HG02588 (cell line): ENCODE measurements at regions not wholly inside any gene's neighbourhood (a gene's known extent, or its start where the extent isn't known, plus 50 kb on each side); places are given as distances from the start of the nearest gene placed in this dataset.

Experiments
- ATAC-seq: cut with Tn5 transposase; IDR thresholded peaks from one replicate; pipeline ENCODE4 v1.9.1; 2021; ENCODE audit warnings: mild to moderate bottlenecking, moderate library complexity; ENCODE audit not compliant: unreplicated experiment

DNA sequence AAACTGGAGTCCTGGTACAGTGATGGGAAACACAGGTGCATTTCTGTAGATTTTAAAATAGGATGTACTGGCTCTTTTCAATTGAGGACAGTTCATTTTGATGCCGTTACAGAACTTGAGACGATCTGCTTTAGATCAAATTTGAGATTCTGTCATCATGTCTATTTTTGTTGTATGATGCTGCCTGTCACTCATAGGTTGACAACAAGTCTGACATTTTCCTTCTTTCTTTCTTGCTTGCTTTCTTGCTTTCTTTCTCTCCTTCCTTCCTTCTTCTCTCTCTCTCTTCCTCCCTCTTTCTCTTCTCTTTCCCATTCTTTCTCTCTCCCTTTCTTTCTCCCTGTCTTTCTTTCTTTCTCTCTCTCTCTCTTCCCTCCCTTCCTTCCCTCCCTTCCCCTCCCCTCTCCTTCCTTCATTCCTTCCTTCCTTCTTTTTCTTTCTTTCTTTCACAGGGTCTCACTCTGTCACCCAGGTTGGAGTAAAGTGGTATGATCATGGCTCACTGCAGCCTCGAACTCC, 152.6 kb upstream of the SGK1 start:
- ATAC-seq, result no peak

GRCh38 chr6:134469702-134470456, 152.0 kb upstream of the SGK1 start:
- no peak for ATAC-seq

- ATAC-seq, result no peak
These were observed 150.7 kb upstream of the SGK1 start for GRCh38 chr6:134468633-134469032.

DNA sequence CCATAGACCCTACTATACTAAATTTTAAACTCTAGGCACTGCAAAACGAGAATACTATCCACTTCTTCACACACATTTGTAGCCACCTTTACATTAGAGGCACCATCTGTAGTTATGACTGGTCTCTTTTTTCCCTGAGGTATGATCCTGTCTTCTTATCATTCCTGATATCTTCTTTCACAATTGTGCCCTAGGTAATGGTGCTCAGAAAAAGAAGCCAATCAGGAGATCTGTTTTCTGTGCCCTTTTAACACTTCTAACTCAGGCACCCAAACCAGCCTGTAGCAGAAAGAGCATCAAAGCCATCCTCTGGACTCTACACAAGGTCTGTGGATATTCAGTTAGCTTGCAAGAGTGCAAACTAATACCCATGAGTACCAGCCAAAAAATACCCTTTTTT, 149.7 kb upstream of the SGK1 start:
- no peak for ATAC-seq

- no peak for ATAC-seq
These were observed 149.0 kb upstream of the SGK1 start for GRCh38 chr6:134466771-134467525.

GRCh38 chr6:134464690-134465411, 146.9 kb upstream of the SGK1 start:
- ATAC-seq, result no peak

DNA sequence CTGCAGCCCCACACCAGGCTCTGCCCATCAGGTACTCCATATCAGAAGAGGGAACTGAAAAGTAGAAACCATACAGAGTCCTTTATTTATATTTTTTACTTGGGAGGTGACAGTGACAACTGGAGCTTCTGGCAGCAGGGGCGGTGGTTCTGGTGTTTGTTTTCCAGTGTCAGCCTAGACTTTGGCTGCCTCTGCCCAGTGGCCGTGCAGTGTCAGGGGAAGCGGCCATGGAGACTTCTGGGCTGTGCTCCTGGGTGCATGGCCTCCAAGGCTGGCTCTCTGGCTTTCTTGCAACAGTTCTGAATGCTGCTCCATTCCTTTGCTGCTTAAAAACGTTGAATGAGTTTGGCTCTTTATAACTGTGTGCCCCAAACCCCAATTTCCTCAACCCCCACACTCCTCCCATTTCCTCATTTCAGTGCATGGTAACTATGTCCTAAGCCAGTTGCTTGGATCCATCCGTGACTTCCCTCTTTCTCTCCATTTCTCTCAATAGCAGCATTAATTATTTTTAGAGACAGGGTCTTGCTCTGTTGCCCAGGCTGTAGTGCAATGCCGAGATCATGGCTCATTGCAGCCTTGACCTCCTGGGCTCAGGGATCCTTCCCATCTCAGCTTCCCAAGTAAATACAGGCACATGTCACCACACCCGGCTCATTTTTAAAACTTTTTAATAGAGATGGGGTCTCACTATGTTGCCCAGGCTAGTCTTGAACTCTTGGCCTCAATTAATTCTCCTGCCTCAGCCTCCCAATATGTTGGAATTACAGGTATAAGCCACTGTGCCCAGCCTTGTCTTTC, 141.1 kb upstream of the SGK1 start:
- no peak for ATAC-seq

DNA sequence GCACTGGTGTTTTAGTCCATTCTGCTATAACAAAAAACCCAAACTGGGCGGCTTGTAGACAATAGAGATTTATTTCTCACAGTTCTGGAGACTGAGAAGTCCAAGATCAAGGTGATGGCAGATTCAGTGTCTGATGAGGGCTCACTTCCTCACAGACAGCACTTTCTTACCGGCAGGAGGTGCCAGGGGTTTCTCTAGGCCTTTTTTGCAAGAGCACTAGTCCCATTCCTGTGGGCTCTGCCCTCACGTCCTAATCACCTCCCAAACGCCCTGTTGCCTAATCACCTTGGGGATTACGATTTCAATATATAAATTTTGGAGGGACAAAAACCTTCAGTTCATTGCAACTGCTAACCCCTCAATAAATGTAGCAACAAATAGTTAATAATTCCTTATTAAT, 140.0 kb upstream of the SGK1 start:
- ATAC-seq, result no peak

DNA sequence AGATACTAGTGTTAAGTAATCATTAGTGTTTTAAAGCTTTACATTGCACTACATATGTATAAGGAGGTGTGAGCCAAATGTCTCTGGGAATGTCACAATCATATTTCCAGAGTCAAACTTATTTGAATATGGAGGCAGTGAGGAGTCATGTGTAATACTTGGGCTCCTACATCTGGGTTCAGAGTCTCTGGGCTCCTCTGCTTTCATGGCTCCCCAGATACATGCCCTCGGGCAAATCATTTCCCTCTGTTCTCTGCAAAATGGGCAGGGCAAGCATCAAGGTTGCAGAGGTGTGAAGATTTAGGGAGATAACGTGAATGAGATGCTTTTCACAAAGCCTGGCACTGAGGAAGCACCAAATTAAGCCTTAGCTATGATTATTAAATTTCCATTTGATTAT, 138.3 kb upstream of the SGK1 start:
- ATAC-seq, result no peak

DNA sequence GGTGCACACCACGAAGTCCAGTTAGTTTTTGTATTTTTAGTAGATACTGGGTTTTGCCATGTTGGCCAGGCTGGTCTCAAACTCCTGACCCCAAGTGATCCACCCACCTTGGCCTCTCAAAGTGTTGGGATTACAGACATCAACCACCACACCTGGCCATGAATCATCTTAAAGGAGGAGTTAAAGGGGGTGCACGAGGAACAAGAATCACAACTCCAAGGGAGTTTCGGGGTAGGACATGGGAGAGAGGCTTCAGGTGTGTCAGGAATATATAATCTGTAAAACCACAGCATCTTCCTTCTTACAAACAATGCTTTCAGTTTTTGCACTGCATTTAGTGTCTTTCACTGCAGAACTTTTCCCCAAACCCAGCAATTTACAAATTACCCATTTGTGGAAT, 137.4 kb upstream of the SGK1 start:
- no peak for ATAC-seq

DNA sequence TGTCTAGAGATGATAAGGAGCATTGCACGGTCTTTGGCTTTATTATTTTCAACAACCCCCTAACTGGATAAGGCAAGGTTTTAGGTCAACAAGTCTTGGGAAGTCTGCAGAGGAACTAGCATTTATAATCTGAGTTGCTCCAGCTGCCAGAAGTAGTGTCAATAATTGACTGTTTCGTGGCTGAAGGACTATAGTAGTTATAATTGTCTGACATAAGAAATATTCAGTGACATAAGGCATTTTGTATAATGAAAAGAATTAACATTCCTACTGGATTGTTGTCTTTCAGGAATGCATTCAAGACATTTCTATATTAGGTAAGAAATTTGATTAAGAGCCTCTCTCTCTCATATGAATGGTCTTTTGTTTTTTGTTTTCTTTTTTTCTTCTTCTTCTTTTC, 136.9 kb upstream of the SGK1 start:
- ATAC-seq, result no peak

DNA sequence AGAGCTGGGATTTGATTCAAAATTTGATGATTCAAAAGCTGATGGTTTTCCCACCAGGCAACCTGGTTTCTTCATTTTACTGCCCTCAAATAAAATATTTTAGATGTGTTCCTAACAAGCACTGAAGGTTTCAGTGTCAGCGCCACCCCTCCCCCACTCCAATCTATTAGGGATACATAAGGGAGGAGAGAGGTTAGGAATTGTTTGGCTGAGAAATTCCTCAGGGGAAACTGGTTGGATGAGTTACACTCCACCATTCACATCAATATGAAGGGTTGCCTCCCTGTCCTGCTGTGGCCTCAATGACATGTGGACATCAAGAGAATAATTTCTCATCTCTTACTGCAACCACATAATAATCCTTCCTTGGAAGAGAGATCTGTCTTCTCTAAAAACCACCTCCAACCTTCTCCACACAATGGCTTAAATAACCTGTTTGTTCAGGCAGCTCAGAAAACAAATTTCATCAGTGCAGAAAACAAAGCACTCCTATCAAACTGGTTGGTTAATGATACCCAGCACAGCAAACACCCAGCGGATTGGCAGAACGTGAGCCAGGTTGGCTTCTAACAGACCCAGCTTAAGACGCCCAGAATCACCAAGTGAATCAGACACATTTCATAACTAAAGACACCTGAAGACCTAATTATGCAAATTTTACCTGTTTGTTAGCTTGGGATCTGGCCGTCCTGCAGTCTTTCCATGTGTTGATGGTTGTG, 136.0 kb upstream of the SGK1 start:
- no peak for ATAC-seq

DNA sequence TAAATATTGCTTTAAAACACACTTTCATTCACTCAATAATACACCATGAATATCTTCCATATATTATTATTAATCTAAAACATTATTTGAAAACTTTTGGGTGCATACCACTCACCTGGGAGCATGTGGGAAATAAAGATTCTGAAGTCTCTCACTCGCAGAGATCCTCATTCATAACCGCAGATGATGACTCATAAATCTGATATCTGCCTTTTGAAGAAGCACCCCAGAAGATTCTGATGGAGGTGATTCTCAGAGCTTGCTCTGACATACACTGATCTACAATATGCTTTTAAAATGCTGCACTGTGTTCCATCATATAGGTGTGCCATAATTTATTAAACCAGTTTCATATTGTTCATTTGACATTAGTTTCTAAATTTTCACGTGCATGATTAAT, 135.0 kb upstream of the SGK1 start:
- ATAC-seq, result no peak

DNA sequence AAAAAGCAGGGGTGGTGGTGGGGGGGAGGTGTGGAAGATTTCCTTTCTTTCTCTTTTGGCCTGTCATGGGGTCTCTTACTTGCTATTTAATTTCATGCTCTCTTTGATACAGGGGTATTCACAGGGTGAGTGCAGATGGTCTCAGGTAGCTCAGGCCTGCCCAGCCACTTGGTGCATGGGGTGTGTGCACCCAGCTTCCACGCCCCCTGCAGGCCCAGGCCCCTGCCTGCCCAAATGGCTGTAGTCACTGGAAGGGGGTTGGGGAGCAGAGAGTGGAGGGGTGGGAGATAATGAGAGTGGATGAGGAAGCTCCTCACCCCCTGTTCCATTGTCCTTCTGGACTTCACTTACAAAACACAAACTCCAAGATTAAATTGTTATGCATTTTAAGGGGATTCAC, 133.6 kb upstream of the SGK1 start:
- ATAC-seq, result no peak

DNA sequence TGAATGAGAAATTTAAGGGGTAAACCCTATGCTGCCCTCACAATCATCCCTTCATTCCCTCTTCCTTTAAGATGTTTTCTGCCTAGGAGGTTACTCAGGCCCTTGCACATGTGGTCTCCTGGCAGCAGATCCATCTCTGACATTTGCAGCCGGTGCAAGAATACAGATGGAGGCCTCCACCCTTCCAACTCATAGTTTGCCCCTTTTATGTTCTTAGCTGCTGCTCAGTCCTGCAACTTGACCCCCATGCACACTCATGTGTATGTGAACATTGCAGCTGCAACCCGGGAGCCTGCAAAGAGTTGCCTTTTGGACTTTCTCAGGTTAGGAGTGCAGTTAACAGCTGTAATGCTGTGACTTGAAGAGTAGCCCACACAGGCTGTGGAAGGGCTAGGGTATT, 131.9 kb upstream of the SGK1 start:
- ATAC-seq, result no peak

DNA sequence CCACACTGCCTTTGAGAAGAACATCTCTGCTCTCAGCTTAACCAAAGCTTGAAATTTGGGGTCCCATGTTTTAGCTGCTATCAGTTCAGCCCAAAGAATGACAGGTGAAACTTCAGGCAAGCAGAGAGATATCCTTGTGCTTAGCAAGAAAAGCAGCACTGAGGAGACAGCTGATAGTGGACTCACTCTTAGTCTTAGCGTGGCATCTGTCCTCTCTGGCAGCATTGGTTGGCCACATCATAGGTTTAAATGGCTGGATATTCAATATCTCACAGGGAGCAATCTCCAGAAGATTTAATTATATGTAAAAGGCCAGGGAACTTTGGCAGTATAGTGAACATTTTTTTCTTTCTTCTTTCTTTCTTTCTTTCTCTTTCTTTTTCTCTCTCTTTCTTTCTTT, 131.1 kb upstream of the SGK1 start:
- no peak for ATAC-seq

- no peak for ATAC-seq
These were observed 130.0 kb upstream of the SGK1 start for GRCh38 chr6:134447883-134448387.

GRCh38 chr6:134447423-134447822, 129.5 kb upstream of the SGK1 start:
- no peak for ATAC-seq

GRCh38 chr6:134446896-134447295, 129.0 kb upstream of the SGK1 start:
- ATAC-seq, result no peak

- no peak for ATAC-seq
These were observed 128.4 kb upstream of the SGK1 start for GRCh38 chr6:134446218-134446848.
